Activated CD4-positive, alpha-beta T cell treated with anti-CD3 and anti-CD28 coated beads, Interleukin-2, Interleukin-6, amounts not matched to agents 100 ng/mL and 50 ng/mL, durations not matched to agents 16 hours and 8 hours (primary cell): ENCODE measurements at regions not wholly inside any gene's neighbourhood (a gene's known extent, or its start where the extent isn't known, plus 50 kb on each side); places are given as distances from the start of the nearest gene placed in this dataset.
"Not testable (repeated sequence)": the region's sequence is repeated elsewhere in the genome, so short reads cannot be mapped to it uniquely, and the experiment has no call there.

Experiments
- DNase-seq: peaks from one replicate; pipeline ENCODE4 v3.0.0-alpha.2; 2020

- no peak for DNase-seq
These were observed 77.9 kb upstream of the TOX2 start for GRCh38 chr20:43836790-43837189.

DNA sequence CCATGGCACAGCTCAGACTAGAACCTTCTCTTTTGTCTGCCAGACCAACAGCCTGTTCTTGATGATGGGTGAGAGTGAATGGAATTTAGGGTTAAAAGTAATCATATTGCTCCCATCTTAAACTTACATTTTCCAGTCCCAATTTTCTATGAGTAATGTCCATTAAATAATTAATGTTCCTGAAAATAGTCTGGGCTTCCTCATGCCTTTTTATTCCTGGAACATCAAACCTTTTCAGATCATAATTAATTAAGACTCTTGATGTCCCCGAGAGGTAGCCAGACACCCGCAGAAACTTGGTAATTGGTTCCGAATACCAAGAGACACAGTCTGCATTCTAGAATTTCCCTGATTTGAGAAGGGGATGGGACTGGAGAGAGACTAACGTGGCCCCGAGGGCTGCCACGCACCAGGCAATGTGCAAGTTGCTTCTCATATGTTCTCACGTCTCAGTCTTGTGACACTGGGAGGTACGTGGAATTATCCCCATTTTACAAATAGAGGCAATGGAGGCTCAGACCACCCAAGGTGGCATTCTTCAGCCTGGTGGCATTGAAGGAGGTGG lies 78.6 kb upstream of the TOX2 start:
- no peak for DNase-seq

DNA sequence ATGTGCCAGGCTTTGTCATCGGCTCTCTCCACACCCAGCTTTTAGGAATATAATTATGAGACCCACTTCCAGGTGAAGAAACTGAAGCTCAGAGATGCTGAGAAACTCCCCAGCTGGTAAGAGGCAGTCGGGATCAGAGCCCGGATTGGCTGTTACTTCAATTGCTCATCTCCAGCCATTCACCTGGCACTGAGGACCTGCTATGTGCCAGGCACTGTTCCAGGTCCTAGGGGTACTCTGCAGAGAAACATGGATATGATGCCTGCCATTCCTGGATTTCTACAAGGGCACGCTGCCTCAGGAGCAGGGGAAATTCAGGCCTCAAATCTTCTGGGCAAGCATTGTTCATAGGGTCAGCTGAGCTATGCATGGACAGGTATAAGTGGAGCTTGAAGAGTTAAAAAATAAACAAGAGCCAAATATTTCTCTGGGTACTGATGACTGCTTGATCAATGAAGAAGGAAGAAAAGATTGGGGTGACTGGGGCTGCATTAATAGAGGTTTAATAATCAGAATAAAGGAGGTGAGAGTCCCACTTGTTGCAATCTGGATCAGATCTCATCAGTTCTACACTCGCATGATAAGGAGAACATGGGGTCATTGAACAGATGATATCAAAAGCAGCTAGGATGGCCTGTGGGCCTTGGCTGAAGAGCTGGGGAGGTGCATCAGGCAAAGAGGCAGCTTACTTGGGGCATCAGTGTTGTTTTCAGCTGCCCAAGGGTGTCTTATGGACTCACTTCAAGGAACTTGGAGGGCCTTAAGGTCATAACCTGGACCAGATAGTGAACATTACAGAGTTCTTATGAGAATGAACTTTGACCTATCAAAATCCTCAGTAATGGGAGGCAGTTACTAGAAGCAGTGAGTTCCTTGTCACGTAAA lies 80.9 kb upstream of the TOX2 start:
- no peak for DNase-seq

- DNase-seq: no peak
These were observed 81.7 kb upstream of the TOX2 start for GRCh38 chr20:43832961-43833360.

GRCh38 chr20:43832096-43832816 lies 82.4 kb upstream of the TOX2 start:
- DNase-seq: no peak

DNA sequence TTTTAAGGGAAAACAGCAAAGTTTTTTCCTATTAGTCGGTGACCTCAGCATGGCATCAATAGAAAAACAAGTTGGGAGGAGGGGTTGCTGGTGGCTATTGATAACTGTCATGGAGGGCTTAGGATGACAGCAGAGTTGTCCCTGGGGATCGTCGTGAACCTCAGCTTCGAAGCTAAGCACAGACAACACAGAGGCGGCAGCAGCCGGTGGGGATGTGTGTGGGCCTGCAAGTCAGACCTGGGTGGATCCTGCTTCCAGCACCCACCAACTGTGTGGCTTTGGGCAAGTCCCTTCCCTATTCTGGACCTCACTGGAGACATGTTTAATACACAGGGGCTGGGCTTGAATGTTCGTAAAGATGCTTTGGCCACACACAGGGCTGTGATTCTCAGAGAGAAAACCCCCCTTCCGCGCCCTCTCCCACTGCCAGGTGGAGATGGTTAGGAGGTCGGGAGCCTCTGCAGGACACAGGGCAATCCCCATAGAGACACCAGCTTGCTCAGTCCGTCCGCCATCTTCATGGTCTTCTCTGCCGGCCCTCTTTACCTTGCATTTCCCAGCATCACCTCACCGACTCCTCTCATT lies 83.1 kb upstream of the TOX2 start:
- no peak for DNase-seq

- DNase-seq: no peak
These were observed 83.8 kb upstream of the TOX2 start for GRCh38 chr20:43830883-43831282.

DNA sequence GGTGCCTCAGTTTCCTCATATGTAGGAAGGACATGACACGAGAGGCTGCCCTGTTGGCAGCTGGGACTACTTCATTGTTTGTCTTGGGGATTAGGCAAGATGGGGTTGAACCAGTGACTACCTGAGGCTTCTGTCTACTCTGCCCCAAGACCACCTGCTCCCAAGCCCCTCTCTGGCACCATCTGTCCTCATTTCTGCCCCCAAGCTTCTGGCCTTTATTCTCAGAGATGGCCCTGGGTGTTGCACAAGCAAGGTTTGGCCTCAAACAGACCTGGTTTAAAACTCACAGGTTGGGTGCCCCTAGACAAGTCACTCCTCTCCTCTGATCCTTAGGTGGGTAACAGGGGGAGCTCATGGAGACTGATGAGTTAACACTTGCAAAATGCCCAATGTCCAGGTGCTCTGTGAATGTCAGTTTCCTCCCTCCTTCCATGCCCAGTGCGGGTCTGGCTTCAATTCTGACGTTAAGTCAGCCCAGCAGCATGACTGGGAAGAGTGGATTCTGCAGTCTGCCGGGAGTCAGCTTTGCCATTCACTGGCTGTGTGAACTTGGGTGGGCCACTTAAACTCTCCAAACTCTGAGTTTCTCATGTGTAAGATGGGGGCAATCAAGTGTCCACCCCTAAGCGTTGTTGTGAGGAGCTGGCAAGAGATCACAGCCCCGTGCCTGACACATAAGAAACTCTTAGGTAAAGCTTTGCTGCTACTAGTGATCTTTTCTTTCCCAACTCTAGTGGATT lies 84.5 kb upstream of the TOX2 start:
- DNase-seq: no peak

- no peak for DNase-seq
These were observed 86.6 kb upstream of the TOX2 start for GRCh38 chr20:43827940-43828562.

DNA sequence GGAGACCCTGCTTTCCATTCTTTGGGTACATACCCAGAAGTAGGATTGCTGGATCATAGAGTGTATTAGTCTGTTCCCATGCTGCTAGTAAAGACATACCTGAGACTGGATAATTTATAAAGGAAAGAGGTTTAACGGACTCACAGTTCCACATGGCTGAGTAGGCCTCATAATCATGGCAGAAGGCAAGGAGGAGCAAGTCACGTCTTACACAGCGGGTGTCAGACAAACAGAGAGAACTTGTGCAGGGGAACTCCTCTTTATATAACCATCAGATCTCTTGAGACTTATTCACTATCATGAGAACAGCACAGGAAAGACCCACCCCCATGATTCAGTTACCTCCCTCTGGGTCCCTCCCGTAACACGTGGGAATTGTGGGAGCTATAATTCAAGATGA lies 87.7 kb upstream of the TOX2 start:
- not testable (repeated sequence) for DNase-seq

DNA sequence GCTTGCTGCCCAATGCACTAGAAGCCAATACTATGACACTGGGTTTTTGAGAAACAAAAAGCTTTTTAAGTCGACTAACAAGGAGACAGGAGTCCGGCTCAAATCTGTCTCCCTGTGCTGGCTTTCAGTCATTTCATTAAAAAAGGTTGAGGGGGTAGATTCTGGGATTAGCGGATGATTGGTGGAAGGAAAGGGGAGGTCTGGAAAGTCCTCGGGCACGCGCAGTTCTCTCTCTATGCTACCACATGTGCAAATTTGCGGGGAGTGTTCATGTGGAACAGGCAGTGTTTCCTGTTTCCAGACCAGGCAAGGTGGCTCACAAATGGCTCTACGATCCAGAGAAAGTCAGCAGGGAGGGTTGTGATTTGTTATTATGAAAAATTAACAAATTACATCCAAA lies 89.1 kb upstream of the TOX2 start:
- no peak for DNase-seq

GRCh38 chr20:43825051-43825402 lies 89.6 kb upstream of the TOX2 start:
- DNase-seq: no peak

- DNase-seq: no peak
These were observed 90.2 kb upstream of the TOX2 start for GRCh38 chr20:43824309-43825050.

DNA sequence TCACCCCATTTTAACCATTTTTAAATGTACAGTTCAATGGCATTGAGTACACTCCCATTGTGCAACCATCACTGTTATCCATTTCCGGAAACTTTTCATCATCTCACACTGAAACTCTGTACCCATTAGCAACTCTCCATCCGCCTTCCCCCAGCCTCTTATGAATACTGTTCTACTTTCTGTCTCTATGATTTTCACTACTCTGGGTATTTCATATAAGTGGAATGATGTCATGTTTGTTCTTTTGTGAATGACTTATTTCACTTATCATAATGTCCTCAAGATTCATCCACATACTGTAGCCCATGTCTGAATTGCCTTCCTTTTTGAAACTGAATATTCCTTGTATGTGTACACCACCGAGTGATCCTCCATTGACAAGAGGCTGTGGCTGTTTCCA lies 92.9 kb upstream of the TOX2 start:
- DNase-seq: peak; percentile 57

- DNase-seq: no peak
These were observed 93.8 kb upstream of the TOX2 start for GRCh38 chr20:43820731-43821330.

GRCh38 chr20:43812216-43812615 lies 85.4 kb upstream of the GTSF1L start:
- no peak for DNase-seq

DNA sequence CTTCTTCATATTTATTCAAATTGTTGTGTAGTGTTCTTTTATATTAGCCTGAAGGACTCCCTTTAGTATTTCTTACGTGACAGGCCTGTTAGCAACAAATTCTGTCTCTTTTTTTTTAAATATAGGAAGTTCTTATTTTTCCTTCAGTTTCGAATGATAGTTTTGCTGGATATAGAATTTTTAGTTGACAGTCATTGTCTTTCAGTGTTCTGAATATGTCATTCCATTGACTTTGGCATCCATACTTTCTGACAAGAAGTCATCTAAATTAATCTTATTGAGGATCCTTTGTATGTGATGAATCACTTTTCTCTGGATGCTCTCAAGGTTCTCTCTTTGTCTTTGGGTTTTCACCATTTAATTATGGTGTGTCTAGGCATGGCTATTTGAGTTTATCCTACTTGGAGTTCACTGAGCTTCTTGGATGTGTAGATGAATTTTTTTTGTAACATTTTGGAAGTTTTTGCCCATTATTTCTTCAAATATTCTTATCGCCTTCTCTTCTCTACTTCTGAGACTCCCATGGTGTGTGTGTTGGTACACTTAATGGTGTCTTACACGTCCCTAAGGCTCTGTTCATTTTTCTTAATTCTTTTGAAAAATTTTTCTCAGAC lies 82.5 kb upstream of the GTSF1L start:
- DNase-seq: no peak

GRCh38 chr20:43804781-43805180 lies 78.0 kb upstream of the GTSF1L start:
- no peak for DNase-seq

DNA sequence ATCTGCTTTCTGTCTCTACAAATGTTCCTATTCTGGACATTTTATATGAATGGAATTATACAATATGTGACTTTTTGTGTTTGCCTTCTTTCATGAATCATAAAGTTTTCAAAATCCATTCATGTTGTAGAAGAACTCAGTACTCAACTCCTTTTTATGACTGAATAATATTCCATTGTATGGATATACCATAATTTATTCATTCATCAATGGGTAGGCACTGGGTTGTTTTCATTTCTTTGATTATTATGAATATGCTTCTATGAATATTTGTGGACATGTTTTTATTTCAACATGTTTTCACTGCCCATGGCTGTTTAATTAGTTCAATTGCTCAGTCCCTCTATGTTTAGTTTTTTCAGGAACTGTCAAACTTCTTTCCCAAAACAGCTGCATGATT lies 76.5 kb upstream of the GTSF1L start:
- no peak for DNase-seq

DNA sequence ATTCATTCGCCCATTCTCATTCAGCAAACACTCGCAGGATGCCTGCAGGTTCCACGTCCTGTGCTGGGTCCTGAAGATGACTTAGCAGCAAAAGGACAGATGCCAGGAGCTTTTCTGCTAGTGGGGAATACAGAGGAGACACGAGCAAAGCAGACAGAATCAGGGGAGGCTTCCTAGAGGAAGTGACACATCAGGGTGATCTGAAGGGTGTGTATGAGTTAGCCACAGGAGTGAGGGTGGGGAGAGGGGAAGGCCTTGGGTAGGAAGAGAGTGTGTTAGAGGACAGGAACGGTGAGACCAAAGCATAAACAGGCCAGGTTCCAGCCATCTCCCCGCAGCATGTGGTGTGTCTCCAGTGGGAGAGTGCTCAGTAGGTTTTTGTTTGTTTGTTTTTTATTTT lies 73.4 kb upstream of the GTSF1L start:
- DNase-seq: peak; percentile 18

- DNase-seq: no peak
These were observed 72.9 kb upstream of the GTSF1L start for GRCh38 chr20:43799741-43800140.
